Hematopoietic multipotent progenitor cell treated with erythropoietin and hydrocortisone succinate and interleukin-3 and kit ligand, for 15 days (in vitro differentiated cells): ENCODE measurements at regions not wholly inside any gene's neighbourhood (a gene's known extent, or its start where the extent isn't known, plus 50 kb on each side); places are given as distances from the start of the nearest gene placed in this dataset.
"Not testable (repeated sequence)": the region's sequence is repeated elsewhere in the genome, so short reads cannot be mapped to it uniquely, and the experiment has no call there.

Experiments
- DNase-seq: peaks from one replicate; pipeline ENCODE4 v3.0.0-alpha.2; 2015; ENCODE audit warnings: low spot score

DNA sequence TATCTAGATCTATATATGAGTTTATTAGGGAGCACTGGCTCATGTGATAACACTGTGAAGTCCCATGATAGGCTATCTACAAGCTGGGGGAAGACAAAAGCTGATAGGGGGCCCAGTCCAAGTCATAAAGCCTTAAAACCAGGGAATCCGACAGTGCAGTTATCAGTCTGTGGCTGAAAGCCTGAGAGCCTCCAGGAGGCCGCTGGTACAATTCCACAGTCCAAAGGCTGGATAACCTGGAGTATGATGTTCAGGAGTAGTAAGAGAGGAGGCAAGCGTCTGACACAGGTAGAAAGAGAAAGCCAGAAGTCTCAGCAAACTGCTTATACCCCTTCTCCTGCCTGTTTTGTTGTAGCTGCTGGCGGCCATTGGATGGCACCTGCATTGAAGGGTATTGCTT, 177.6 kb upstream of the SPRY1 start:
- no peak for DNase-seq

DNA sequence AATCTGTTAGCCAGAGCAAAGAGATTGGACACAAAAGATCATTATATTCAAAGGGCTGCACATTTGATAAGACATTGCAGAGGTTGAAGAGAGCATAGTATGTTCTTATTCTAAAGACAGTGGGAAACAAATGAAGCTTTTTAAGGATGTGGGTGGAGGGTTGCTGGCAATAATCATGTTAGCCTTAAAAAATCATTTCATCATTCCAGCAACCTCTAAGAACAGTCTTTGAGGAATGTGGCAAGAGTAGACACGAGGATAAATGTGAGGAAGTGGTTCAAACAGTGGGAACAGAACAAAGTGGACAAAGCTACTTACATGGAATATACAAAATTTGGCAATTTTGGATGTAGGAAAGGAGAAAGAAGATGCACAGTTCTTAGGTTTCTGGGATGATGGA, 167.3 kb upstream of the SPRY1 start:
- no peak for DNase-seq

DNA sequence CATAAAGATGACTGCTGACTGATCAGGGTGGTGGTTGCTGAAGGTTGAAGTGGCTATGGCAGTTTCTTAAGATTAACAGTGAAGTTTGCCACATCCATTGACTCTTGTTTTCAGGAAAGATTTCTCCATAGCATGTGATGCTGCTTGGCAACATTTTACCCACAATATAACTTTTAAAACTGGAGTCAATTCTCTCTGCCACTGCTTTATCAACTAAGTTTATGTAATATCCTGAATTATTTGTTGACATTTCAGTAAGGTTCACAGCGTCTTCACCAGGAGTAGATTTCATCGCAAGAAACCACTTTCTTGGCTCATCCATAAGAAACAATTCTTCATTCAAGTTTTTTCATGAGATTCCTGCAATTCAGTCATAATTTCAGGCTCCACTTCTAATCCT, 166.5 kb upstream of the SPRY1 start:
- no peak for DNase-seq

DNA sequence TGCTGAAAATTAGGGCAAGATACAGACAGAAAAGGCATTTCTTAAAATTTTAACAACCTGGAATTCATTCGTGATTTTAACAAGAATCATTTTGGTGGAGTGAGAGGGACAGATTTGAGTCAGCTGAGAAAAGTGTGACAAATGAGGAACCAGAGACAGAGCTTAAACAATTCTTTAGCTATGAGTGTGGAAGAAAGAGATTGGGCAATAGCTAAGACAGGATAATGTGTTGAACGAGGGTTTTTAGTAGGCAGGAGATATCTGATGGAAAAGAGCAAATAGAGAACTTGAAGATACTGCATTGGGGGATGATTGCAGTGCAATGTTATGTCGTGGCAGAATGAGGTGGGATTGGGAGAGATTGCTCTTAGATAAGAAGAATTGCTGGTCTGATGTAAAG, 164.2 kb upstream of the SPRY1 start:
- no peak for DNase-seq

DNA sequence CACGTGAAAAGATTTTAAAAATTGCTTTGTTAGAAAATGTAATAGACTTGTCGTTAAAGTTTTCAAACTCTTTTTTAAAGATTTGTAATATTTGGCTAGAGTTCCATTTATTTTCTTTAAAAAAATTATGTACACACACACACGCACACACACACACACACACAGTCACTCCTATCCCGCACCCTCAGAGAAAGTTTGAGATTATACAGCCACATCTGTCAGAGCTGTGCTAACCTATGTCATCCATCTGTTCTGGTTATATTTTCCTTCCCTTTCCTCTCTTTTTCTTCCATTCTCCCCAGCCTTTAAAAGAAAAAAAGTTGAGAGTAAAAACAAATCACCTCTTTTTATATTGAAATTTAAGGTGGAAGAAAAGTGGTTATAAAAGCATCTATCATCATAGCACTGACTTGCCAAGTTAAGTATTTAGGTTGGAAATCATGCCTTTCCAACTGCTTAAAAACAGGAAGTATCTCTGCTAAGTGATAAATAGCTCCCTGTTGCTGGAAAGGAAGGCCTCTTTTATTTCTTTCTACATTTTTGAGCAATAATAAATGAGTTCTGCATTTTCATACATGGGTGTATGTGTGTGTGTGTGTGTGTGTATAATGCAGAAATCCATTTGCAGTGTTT, 163.3 kb upstream of the SPRY1 start:
- no peak for DNase-seq

DNA sequence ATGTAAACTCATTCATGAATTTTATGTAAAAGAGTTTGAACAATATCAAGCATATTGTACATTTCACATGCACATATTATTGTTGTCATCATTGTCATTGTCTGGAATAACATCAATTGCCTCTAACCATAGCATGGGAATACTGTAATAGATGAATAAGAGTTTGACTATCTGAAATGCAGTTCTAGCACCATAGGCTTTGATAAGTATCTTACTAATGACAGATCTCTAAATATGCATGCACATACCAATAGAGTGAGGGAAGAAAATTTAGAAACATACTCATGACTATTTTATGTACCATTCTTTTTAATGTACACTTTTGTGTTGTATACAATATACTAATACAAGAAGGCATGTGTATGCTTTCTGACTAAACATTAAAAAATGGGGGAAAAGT, 161.6 kb upstream of the SPRY1 start:
- no peak for DNase-seq

DNA sequence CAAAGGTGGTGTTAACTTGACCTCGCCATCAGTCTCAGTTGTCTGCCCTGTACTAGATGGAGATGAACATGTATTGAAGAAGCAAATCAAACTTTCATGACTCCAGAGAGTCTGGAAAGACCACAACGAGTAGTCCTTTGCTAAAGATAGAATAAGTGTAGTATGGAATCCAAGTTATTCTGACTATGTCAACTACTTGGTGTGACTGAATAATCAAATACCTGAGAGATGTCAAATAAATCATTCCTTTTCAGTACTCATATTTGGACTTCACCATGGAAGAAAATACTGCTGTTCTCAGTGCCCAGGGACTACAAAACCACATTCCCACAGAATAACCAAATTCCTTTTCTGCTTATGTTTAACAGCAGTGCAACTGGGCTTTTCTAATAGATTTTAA, 161.2 kb upstream of the SPRY1 start:
- no peak for DNase-seq

DNA sequence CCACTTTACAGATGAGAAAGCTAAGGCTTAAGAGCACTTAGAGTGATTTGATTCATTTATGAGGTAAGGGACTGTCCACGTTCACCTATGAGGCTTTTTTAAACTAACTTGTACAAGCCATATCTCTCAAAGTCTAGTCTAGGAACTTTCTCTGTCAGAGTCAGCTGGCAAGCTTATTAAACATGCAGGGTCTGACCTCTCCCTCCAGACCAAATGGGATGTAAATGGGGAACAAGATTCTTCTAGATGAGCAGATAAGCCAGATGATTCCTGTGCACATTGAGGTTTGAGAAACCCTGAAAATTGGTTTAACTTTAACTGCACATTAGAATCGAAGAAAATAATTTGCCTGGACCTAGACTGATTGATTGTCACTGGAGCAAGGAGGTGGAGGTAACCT, 160.0 kb upstream of the SPRY1 start:
- DNase-seq = no peak

DNA sequence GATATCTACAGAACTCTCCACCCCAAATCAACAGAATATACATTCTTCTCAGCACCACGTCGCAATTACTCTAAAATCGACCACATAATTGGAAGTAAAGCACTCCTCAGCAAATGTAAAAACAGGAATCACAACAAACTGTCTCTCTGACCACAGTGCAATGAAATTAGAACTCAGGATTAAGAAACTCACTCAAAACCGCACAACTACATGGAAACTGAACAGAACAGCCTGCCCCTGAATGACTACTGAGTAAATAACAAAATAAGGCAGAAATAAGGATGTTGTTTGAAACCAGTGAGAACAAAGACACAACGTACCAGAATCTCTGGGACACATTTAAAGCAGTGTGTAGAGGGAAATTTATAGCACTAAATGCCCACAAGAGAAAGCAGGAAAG, 156.3 kb upstream of the SPRY1 start:
- DNase-seq = not testable (repeated sequence)

DNA sequence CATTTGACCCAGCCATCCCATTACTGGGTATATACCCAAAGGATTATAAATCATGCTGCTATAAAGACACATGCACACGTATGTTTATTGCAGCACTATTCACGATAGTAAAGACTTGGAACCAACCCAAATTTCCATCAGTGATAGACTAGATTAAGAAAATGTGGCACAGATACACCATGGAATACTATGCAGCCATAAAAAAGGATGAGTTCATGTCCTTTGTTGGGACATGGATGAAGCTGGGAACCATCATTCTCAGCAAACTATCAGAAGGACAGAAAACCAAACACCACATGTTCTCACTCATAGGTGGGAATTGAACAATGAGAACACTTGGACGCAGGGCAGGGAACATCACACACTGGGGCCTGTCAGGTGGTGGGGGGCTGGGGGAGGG, 153.4 kb upstream of the SPRY1 start:
- DNase-seq = not testable (repeated sequence)

DNA sequence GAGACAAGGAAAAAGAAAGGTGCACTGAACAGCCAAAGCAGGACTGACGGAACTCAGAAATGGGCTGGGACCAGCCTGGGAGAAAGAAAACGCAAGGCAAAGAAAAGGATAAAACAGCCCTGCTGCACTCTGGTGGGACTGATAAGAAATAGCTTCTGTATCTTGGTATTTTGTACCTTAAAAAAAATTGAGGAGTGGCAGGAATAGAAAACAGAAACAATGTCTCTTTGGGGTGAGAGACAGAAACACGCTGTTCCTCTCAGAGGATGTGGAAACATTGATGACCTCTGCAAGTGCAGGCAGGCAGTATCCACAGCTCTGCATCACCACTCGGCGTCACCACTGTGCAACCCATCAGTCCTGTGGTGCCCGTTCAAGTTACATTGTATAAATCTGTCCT, 152.5 kb upstream of the SPRY1 start:
- no peak for DNase-seq

DNA sequence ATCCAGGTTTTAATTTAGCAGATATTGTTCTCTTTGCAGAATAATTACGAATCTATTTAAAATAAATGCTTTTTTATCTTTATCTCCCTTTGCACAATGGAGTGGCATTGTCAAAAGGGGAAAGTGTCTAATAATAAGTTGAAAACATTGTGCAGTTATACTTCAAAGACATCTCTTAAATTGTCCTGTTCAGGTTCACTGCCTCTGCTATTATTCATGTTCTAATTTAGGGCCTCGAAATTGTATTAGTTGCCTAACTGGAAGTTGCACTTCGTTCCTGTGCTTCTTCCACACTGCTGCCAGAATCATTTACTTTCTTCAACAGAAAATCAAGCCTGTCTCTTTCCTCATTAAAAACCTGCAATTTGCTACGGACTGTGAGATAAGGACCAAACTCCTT, 150.5 kb upstream of the SPRY1 start:
- no peak for DNase-seq

DNA sequence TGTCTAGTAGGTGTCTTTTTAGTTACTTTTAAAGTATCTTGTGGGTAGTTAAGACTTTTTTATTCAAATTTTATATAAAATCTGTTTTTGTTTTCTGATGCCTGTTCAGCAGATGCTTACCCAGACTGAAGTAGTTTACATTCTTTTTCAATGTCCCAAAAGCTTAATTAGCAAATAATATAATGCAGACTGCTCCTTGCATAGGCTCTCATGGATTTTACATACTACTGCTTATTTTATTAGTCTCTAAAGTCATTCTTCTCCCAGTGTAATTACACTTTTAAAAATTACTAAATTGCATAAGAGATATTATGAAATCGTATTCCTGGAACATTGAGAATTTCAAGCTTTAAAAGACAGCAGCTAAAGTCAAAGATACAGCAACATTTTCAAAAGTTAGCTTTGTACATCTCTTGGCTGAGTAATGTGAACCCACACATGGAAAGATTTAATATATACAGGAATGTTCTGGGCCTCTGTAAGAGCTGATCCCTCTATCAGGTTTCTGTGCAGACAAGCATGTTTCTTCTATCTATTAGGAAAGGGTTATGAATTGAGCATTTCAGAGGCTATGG, 148.4 kb upstream of the SPRY1 start:
- DNase-seq = no peak

DNA sequence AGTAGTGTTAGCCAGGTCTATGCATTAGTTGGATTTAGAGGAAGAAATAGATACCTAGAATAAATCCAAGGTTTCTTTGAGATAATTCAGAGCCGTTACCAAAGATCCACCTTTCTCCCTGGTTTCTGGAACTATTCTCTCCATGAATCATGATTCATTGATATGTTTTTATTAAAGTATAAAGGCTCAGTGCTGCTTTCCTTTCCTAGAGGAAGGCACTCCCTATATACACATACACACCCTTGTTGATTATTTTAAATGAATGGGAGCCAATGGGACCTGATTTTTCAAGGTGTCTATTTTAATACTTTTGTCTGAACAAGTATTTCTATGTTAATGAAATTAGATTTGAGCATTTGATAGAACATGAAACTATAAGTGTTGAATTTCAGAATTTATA, 146.8 kb upstream of the SPRY1 start:
- DNase-seq = no peak

DNA sequence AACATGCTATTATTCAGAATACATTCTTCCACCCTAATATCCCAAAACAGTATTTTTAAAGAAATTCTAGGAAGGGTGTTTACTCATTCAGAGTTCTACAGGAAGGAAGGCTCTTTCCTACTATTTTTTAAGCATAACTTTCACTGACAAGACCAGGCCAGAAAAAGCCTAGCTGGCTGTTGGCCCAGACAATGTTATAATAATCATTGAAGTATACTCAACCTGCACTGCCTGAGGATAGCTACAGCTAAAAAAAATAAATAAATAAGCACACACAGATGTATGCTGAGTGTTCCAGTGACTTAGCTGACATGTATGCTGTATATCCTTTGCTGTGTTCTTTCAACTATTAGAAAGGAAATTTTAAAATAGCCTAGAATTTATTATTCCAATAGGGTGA, 145.8 kb upstream of the SPRY1 start:
- DNase-seq = no peak

DNA sequence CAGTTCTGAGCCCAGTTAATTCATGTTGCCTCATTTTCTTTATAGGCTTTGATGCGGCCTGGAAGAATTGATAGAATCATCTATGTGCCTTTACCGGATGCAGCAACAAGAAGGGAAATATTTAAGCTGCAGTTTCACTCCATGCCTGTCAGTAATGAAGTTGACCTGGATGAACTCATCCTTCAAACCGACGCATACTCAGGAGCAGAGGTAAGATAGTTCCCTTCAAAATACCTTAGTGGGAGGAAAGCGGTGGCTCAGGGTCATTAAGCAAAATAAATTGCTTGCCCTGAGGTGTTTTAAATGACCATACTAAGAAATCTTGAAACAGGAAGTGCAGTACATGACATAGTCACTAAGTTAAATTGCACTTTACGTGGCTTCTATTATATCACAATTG, 140.6 kb upstream of the SPRY1 start:
- DNase-seq = no peak

DNA sequence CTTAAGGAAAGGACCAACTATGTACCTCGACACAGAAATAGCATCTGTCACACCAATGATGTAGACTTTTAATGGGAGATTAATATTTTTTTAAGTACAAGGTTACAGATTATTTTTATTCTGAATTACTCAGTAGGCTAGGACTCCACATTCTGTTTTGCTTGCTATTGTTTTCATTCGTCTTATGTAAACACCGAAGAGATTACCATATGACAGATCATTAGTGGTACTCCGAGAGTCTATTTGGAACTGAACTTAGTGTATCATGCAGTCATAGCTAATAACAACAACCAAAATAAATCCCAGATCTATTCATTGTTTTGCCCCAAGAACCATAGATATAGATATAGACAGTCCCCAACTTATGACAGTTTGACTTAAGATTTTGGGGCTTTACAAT, 139.7 kb upstream of the SPRY1 start:
- no peak for DNase-seq

DNA sequence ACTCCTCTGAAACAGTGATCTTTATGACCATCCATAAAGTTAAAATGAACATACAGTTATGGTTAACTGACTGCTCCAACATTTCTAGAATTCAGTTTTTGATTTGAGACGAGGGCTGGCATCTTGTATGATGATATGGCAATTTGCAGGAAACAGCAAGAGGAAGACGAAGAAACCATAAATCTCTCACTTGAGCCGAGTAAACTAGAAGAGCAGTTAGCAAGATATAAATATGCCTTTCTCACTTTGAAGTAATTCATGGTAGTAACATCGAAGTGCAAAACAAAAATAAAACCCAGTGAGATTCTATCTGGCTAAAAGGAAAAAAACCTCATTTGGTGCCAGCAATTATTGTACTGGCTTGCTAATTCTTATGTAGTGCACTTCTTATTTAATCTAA, 139.0 kb upstream of the SPRY1 start:
- no peak for DNase-seq

DNA sequence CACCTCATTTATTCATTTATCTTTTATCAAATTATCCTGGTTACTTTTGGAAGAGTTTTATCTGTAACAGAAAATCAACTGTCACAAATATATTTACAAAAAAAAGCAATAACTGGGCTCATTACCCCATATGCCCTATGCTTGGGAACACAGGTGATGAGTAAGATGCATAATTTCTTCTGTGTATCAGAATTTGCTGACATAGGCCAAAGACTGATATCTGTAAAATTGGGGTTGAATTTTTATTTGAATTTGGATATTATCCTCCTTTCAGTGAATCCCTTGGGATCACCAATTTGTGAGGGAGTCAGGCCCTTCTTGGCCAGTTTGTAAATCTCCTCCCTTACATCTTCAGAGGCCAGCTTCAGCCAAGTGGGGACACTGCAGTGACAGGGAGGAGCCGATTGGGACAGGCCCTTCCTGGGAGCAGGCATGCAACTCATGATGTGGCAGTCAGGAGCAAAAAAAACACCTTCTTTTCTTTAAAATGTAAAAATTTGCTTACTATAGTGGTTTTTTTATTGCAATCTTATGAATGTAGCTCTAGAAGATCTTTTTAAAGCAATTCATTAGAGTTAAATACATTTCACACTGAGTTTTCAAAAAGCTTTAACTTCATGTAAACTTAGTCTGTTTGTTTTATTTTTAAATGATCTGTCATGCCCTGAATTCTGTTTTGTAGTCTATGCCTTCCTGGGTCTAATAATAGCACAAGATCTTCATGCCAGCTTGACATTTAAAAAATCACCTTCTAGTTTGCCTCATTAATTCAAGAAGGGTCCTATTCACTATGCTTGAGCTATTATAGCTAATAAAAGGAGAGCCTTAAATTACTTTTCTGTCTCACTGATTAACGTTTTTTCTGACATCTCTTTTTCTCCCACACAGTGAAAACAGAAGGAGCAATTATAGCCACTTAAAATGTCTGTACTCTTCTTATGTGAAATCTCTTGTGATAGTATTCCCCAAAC, 136.6 kb upstream of the SPRY1 start:
- DNase-seq = no peak

DNA sequence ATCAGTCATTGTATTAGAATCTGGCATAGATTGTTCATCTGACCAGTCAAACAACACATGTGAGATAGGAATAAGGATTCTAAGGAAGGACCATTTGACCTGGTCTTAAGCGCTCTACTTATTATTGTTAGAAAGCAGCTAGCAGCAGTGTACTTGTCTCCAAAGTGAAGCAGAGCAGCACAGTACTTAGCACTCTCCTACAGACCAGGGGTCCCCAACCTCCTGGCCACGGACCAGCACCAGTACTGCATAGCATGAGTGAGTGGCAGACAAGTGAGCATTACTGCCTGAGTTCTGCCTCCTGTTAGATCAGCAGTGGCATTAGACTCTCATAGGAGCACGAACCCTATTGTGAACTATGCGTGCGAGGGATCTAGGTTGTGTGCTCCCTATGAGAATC, 135.9 kb upstream of the SPRY1 start:
- no peak for DNase-seq

DNA sequence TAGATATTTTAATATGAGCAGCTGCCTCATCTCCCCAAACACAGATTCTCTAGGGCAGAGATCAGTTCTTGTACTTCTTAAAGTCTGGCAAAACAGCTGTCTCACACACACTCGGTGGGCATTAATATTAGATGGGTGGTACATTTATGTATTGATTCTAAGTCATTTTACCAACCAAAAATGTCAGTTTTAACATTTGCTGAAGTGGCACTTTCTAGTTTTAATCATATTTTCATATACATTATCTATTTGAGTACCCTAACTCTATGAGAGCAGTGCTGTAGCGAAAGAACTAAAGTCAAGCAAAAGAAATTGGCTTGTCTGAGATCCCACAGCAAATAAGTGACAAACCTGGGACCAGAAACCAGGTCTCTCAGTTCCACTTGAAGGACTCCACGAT, 134.5 kb upstream of the SPRY1 start:
- no peak for DNase-seq

DNA sequence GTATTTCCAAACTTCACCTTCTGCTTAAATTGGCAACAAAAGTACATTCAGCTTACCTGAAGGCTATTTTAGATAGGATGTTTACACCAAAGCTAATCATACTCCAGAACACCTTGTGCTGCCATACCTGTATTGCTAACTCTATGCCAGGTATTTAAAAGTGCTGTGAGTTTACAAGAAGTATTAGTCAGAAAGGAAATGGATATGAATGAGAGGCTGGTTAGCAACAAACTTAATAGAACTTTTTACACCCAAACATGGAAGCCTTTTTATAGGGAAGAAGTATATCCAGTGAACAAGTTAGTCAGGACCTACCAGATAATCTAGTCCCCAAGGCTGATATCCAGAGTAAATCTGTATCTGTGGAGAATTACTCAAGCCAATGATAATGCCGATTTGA, 131.2 kb upstream of the SPRY1 start:
- no peak for DNase-seq

DNA sequence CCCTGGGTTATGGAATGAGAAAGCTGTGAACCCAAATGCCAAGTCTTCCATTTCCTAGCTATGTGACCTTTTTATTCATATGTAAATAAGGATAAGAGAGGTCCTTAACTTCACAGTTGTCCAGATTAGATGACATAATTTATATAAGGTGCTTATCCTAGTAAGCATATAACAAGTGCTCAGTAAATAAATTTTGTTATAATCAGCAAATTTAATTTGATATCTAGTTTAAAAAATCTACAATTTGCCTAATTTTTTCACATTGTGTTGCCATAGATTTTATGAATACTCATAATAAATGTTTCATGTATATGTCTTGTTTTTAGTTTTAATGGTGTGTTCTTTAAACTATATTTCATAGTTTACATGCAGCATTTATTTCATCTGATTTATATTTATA, 130.4 kb upstream of the SPRY1 start:
- DNase-seq = no peak
